Mesendoderm (in vitro differentiated cells): ENCODE measurements at regions not wholly inside any gene's neighbourhood (a gene's known extent, or its start where the extent isn't known, plus 50 kb on each side); places are given as distances from the start of the nearest gene placed in this dataset.

Experiments
- DNase-seq: peaks from one replicate; pipeline ENCODE4 v3.0.0; 2013
- H2AK5ac ChIP-seq: 2 replicates; pipeline ENCODE4 v1.6.1; 2013; ENCODE audit warnings: low read length, inconsistent platforms
- H2BK120ac ChIP-seq: 2 replicates; pipeline ENCODE4 v1.6.1; 2013; ENCODE audit warnings: low read depth, mild to moderate bottlenecking, low read length, moderate library complexity, mixed read lengths
- H2BK15ac ChIP-seq: replicated peaks from 2 replicates; pipeline ENCODE4 v1.6.1; 2013; ENCODE audit warnings: low read depth, mild to moderate bottlenecking, moderate library complexity
- H2BK5ac ChIP-seq: 2 replicates; pipeline ENCODE4 v1.6.1; 2013; ENCODE audit warnings: low read length, inconsistent platforms
- H3K18ac ChIP-seq: 2 replicates; pipeline ENCODE4 v1.6.1; 2013; ENCODE audit warnings: mild to moderate bottlenecking, low read length, mixed read lengths
- H3K23ac ChIP-seq: one replicate; pipeline ENCODE4 v1.6.1; 2013; ENCODE audit warnings: low read length
- H3K27ac ChIP-seq: 2 replicates; pipeline ENCODE4 v1.5.1; 2013; ENCODE audit warnings: low read depth, mild to moderate bottlenecking, inconsistent platforms, low read length, moderate library complexity
- H3K27me3 ChIP-seq: 2 replicates; pipeline ENCODE4 v1.6.1; 2013; ENCODE audit warnings: low read length, control low read depth, mild to moderate bottlenecking, inconsistent platforms; ENCODE audit not compliant: insufficient read depth, poor library complexity
- H3K36me3 ChIP-seq: 2 replicates; pipeline ENCODE4 v1.6.1; 2013; ENCODE audit warnings: low read length, inconsistent platforms; ENCODE audit not compliant: control insufficient read depth, insufficient read depth
- H3K4ac ChIP-seq: one replicate; pipeline ENCODE4 v1.6.1; 2013; ENCODE audit warnings: low read depth, mild to moderate bottlenecking, low read length, moderate library complexity
- H3K4me1 ChIP-seq: 2 replicates; pipeline ENCODE4 v1.6.1; 2013; ENCODE audit warnings: low read depth, low read length, inconsistent platforms; ENCODE audit not compliant: control insufficient read depth
- H3K4me2 ChIP-seq: 2 replicates; pipeline ENCODE4 v1.6.1; 2013; ENCODE audit warnings: low read length
- H3K4me3 ChIP-seq: 2 replicates; pipeline ENCODE4 v1.5.1; 2013; ENCODE audit warnings: mild to moderate bottlenecking, low read length
- H3K56ac ChIP-seq: one replicate; pipeline ENCODE4 v1.6.1; 2013; ENCODE audit warnings: low read length
- H3K79me1 ChIP-seq: 2 replicates; pipeline ENCODE4 v1.6.1; 2013; ENCODE audit warnings: low read length, inconsistent platforms
- H3K79me2 ChIP-seq: 2 replicates; pipeline ENCODE4 v1.6.1; 2013; ENCODE audit warnings: mild to moderate bottlenecking, low read length; ENCODE audit not compliant: control insufficient read depth, insufficient read depth
- H3K9ac ChIP-seq: 2 replicates; pipeline ENCODE4 v1.6.1; 2013; ENCODE audit warnings: low read length, inconsistent platforms
- H4K5ac ChIP-seq: one replicate; pipeline ENCODE4 v1.6.1; 2013; ENCODE audit warnings: low read length
- H4K8ac ChIP-seq: one replicate; pipeline ENCODE4 v1.6.1; 2013; ENCODE audit warnings: low read depth, mild to moderate bottlenecking, control low read depth, low read length, moderate library complexity
- WGBS: extraction: QIAGEN DNeasy Blood & Tissue Kit; methylation state at CpG from one replicate; pipeline ENCODE4 v1.1.7; 2013; ENCODE audit warnings: low lambda C conversion rate, missing lambda C conversion rate; ENCODE audit not compliant: insufficient coverage; ENCODE audit errors: extremely low coverage; 5-methylcytosine and 5-hydroxymethylcytosine counted together

- no peak overlapping the region for H3K23ac ChIP-seq
- H3K9ac ChIP-seq = peak overlapping the region; percentile 36
- no peaks in the 10 kb centered on the region for H3K27me3 ChIP-seq
- no peak overlapping the region for H2BK15ac ChIP-seq
- no CpG with 5 or more reads among the region's 14 CpGs for WGBS
- H3K4me3 ChIP-seq = no peak overlapping the region
- H3K79me1 ChIP-seq = no peaks in the 10 kb centered on the region
- H3K4me1 ChIP-seq = peaks cover 21% of the 10 kb centered on the region
- no peak overlapping the region for H4K8ac ChIP-seq
- H3K79me2 ChIP-seq = no peaks in the 10 kb centered on the region
- H3K36me3 ChIP-seq = no peaks in the 10 kb centered on the region
- peak overlapping the region; percentile 0 for H3K18ac ChIP-seq
- no peak overlapping the region for H4K5ac ChIP-seq
- DNase-seq = peak; percentile 96
- peak overlapping the region; percentile 67 for H2BK120ac ChIP-seq
- H3K4ac ChIP-seq = no peak overlapping the region
- peak overlapping the region; percentile 46 for H3K4me2 ChIP-seq
- H3K56ac ChIP-seq = peak overlapping the region; percentile 75
- peak overlapping the region; percentile 75 for H3K27ac ChIP-seq
- no peak overlapping the region for H2AK5ac ChIP-seq
- H2BK5ac ChIP-seq = peak overlapping the region; percentile 61
Observed at GRCh38 chr1:232110281-232111090, 483.9 kb downstream of the DISC1 start.

- Histone ChIP-seq H4K8ac (no peak overlapping the region), H4K5ac (no peak overlapping the region), H2BK120ac (no peak overlapping the region), H3K23ac (no peak overlapping the region), H3K79me2 (no peaks in the 10 kb centered on the region), H3K27me3 (no peaks in the 10 kb centered on the region), H3K4me1 (peaks cover 21% of the 10 kb centered on the region), H3K79me1 (no peaks in the 10 kb centered on the region), H3K9ac (no peak overlapping the region), H3K56ac (no peak overlapping the region), H3K36me3 (no peaks in the 10 kb centered on the region), H2BK5ac (no peak overlapping the region), H2AK5ac (no peak overlapping the region), H3K4me2 (no peak overlapping the region), H3K4me3 (no peak overlapping the region), H3K27ac (no peak overlapping the region), H3K18ac (no peak overlapping the region), H2BK15ac (no peak overlapping the region), H3K4ac (no peak overlapping the region)
- DNase-seq = no peak
- no CpG with 5 or more reads among the region's 1 CpG for WGBS
Observed at GRCh38 chr1:232109391-232109790, 482.8 kb downstream of the DISC1 start.

GRCh38 chr1:232108598-232108997 is 482.0 kb downstream of the DISC1 start:
- H3K27me3 ChIP-seq = no peaks in the 10 kb centered on the region
- H3K4me1 ChIP-seq = peaks cover 21% of the 10 kb centered on the region
- no peaks in the 10 kb centered on the region for H3K79me1 ChIP-seq
- no peak overlapping the region for H3K9ac ChIP-seq
- H2AK5ac ChIP-seq = no peak overlapping the region
- WGBS = no CpG with 5 or more reads among the region's 3 CpGs
- no peak overlapping the region for H3K27ac ChIP-seq
- H3K36me3 ChIP-seq = no peaks in the 10 kb centered on the region
- H2BK15ac ChIP-seq = no peak overlapping the region
- no peak overlapping the region for H3K23ac ChIP-seq
- H2BK120ac ChIP-seq = no peak overlapping the region
- H4K8ac ChIP-seq = no peak overlapping the region
- H2BK5ac ChIP-seq = no peak overlapping the region
- H3K79me2 ChIP-seq = no peaks in the 10 kb centered on the region
- no peak overlapping the region for H3K4me3 ChIP-seq
- no peak for DNase-seq
- no peak overlapping the region for H3K4me2 ChIP-seq
- no peak overlapping the region for H4K5ac ChIP-seq
- H3K18ac ChIP-seq = peak overlapping the region; percentile 32
- H3K56ac ChIP-seq = no peak overlapping the region
- no peak overlapping the region for H3K4ac ChIP-seq

GRCh38 chr1:232106415-232106814 is 479.8 kb downstream of the DISC1 start:
- no peak overlapping the region for H3K4me3 ChIP-seq
- H3K79me1 ChIP-seq = no peaks in the 10 kb centered on the region
- DNase-seq = no peak
- no peak overlapping the region for H2BK15ac ChIP-seq
- no peaks in the 10 kb centered on the region for H3K27me3 ChIP-seq
- H3K18ac ChIP-seq = no peak overlapping the region
- no peaks in the 10 kb centered on the region for H3K36me3 ChIP-seq
- H3K56ac ChIP-seq = no peak overlapping the region
- H3K23ac ChIP-seq = no peak overlapping the region
- no peak overlapping the region for H3K4me2 ChIP-seq
- WGBS = no CpG with 5 or more reads among the region's 4 CpGs
- H2BK120ac ChIP-seq = no peak overlapping the region
- H4K8ac ChIP-seq = no peak overlapping the region
- H3K4me1 ChIP-seq = peaks cover 21% of the 10 kb centered on the region
- no peak overlapping the region for H2BK5ac ChIP-seq
- no peak overlapping the region for H2AK5ac ChIP-seq
- no peak overlapping the region for H3K9ac ChIP-seq
- H3K79me2 ChIP-seq = no peaks in the 10 kb centered on the region
- no peak overlapping the region for H3K4ac ChIP-seq
- H3K27ac ChIP-seq = no peak overlapping the region
- H4K5ac ChIP-seq = no peak overlapping the region

GRCh38 chr1:232105561-232105960 is 479.0 kb downstream of the DISC1 start:
- no peak overlapping the region for H3K4me3 ChIP-seq
- peaks cover 15% of the 10 kb centered on the region for H3K4me1 ChIP-seq
- H3K4ac ChIP-seq = no peak overlapping the region
- H2BK120ac ChIP-seq = no peak overlapping the region
- WGBS = no CpG with 5 or more reads among the region's 7 CpGs
- no peak overlapping the region for H4K8ac ChIP-seq
- H3K9ac ChIP-seq = no peak overlapping the region
- H3K27me3 ChIP-seq = no peaks in the 10 kb centered on the region
- no peak for DNase-seq
- no peak overlapping the region for H3K23ac ChIP-seq
- no peak overlapping the region for H3K27ac ChIP-seq
- H3K79me2 ChIP-seq = no peaks in the 10 kb centered on the region
- no peak overlapping the region for H3K18ac ChIP-seq
- H3K79me1 ChIP-seq = no peaks in the 10 kb centered on the region
- H3K56ac ChIP-seq = no peak overlapping the region
- no peak overlapping the region for H2AK5ac ChIP-seq
- H2BK15ac ChIP-seq = no peak overlapping the region
- H3K36me3 ChIP-seq = no peaks in the 10 kb centered on the region
- H3K4me2 ChIP-seq = no peak overlapping the region
- H4K5ac ChIP-seq = no peak overlapping the region
- no peak overlapping the region for H2BK5ac ChIP-seq

GRCh38 chr1:232101231-232101630 is 474.6 kb downstream of the DISC1 start:
- H3K4ac ChIP-seq = no peak overlapping the region
- no peak overlapping the region for H3K4me3 ChIP-seq
- H2BK15ac ChIP-seq = no peak overlapping the region
- WGBS = no CpG with 5 or more reads among the region's 1 CpG
- no peak overlapping the region for H2BK120ac ChIP-seq
- no peaks in the 10 kb centered on the region for H3K79me2 ChIP-seq
- H3K4me2 ChIP-seq = no peak overlapping the region
- no peak overlapping the region for H3K9ac ChIP-seq
- no peak overlapping the region for H2BK5ac ChIP-seq
- no peaks in the 10 kb centered on the region for H3K4me1 ChIP-seq
- H4K5ac ChIP-seq = no peak overlapping the region
- no peaks in the 10 kb centered on the region for H3K36me3 ChIP-seq
- no peak overlapping the region for H3K18ac ChIP-seq
- no peak overlapping the region for H2AK5ac ChIP-seq
- H3K27me3 ChIP-seq = no peaks in the 10 kb centered on the region
- H4K8ac ChIP-seq = no peak overlapping the region
- no peaks in the 10 kb centered on the region for H3K79me1 ChIP-seq
- no peak overlapping the region for H3K23ac ChIP-seq
- no peak overlapping the region for H3K56ac ChIP-seq
- no peak for DNase-seq
- no peak overlapping the region for H3K27ac ChIP-seq
